ENCODE measurements at regions not wholly inside any gene's neighbourhood (a gene's known extent, or its start where the extent isn't known, plus 50 kb on each side); places are given as distances from the start of the nearest gene placed in this dataset.
"Not testable (repeated sequence)": the region's sequence is repeated elsewhere in the genome, so short reads cannot be mapped to it uniquely, and the experiment has no call there.

GRCh38 chr1:29557701-29558600 is 321.6 kb downstream of the PTPRU start:
- DNase-seq: no peak

- DNase-seq: no peak
Observed at GRCh38 chr1:29557066-29557465, 320.7 kb downstream of the PTPRU start.

GRCh38 chr1:29556657-29557056 is 320.3 kb downstream of the PTPRU start:
- DNase-seq: no peak

GRCh38 chr1:29555043-29555620 is 318.8 kb downstream of the PTPRU start:
- no peak for DNase-seq

- no peak for DNase-seq
Observed at GRCh38 chr1:29554208-29554778, 318.0 kb downstream of the PTPRU start.

- DNase-seq: no peak
Observed at GRCh38 chr1:29551123-29551936, 315.0 kb downstream of the PTPRU start.

GRCh38 chr1:29550119-29550841 is 314.0 kb downstream of the PTPRU start:
- no peak for DNase-seq

GRCh38 chr1:29549728-29550118 is 313.4 kb downstream of the PTPRU start:
- not testable (repeated sequence) for DNase-seq

- DNase-seq: no peak
Observed at GRCh38 chr1:29549001-29549400, 312.7 kb downstream of the PTPRU start.

GRCh38 chr1:29548091-29548490 is 311.8 kb downstream of the PTPRU start:
- no peak for DNase-seq

GRCh38 chr1:29547300-29547699 is 311.0 kb downstream of the PTPRU start:
- no peak for DNase-seq

- DNase-seq: no peak
Observed at GRCh38 chr1:29546496-29546895, 310.2 kb downstream of the PTPRU start.

- no peak for DNase-seq
Observed at GRCh38 chr1:29544406-29544805, 308.1 kb downstream of the PTPRU start.

GRCh38 chr1:29543586-29543985 is 307.3 kb downstream of the PTPRU start:
- no peak for DNase-seq

GRCh38 chr1:29542548-29542947 is 306.2 kb downstream of the PTPRU start:
- no peak for DNase-seq

GRCh38 chr1:29541631-29542030 is 305.3 kb downstream of the PTPRU start:
- no peak for DNase-seq

GRCh38 chr1:29540801-29541357 is 304.6 kb downstream of the PTPRU start:
- no peak for DNase-seq

GRCh38 chr1:29539971-29540370 is 303.6 kb downstream of the PTPRU start:
- no peak for DNase-seq

- DNase-seq: no peak
Observed at GRCh38 chr1:29538586-29538985, 302.3 kb downstream of the PTPRU start.

- DNase-seq: no peak
Observed at GRCh38 chr1:29532751-29533150, 296.4 kb downstream of the PTPRU start.

GRCh38 chr1:29532285-29532684 is 296.0 kb downstream of the PTPRU start:
- no peak for DNase-seq

- DNase-seq: no peak
Observed at GRCh38 chr1:29531596-29531995, 295.3 kb downstream of the PTPRU start.

Measured in central memory CD4-positive, alpha-beta T cell (primary cell).